SK-N-SH treated with all-trans-retinoic acid at 6 μM for 48 hours (cell line): ENCODE measurements at regions not wholly inside any gene's neighbourhood (a gene's known extent, or its start where the extent isn't known, plus 50 kb on each side); places are given as distances from the start of the nearest gene placed in this dataset.

Experiments used
- ATAC-seq: fragments of 200-7000 bp; cut with Tn5 transposase; 3 replicates; pipeline ENCODE4 v1.9.1; 2020; ENCODE audit warnings: mild to moderate bottlenecking, moderate library complexity
- ARNTL ChIP-seq: fragments of 450-650 bp; formaldehyde crosslinking; IDR thresholded peaks from 2 replicates; pipeline ENCODE4 v1.5.0; 2020; ENCODE audit warnings: low read depth, mild to moderate bottlenecking, moderate library complexity, borderline replicate concordance
- BACH2 ChIP-seq: fragments of 250-450 bp; sonication (Bioruptor Pico); IDR thresholded peaks from 2 replicates; pipeline ENCODE4 v1.9.0; 2021; ENCODE audit warnings: mild to moderate bottlenecking, borderline replicate concordance
- CSDC2 ChIP-seq: fragments of 250-450 bp; sonication (Bioruptor Pico); IDR thresholded peaks from 2 replicates; pipeline ENCODE4 v1.5.0; 2020; ENCODE audit warnings: mild to moderate bottlenecking, moderate library complexity
- CSRNP3 ChIP-seq: fragments of 250-450 bp; sonication (Bioruptor Pico); IDR thresholded peaks from 2 replicates; pipeline ENCODE4 v1.5.1; 2021; ENCODE audit warnings: mild to moderate bottlenecking, moderate library complexity
- ESRRG ChIP-seq: fragments of 250-450 bp; sonication (Bioruptor Pico); IDR thresholded peaks from 2 replicates; pipeline ENCODE4 v1.6.1; 2021; ENCODE audit warnings: mild to moderate bottlenecking
- GLIS3 ChIP-seq: fragments of 250-450 bp; sonication (Bioruptor Pico); IDR thresholded peaks from 2 replicates; pipeline ENCODE4 v1.5.0; 2020; ENCODE audit warnings: mild to moderate bottlenecking, moderate library complexity
- ISL1 ChIP-seq: fragments of 250-450 bp; sonication (Bioruptor Pico); IDR thresholded peaks from 2 replicates; pipeline ENCODE4 v2.1.2; 2022; ENCODE audit warnings: mild to moderate bottlenecking, moderate library complexity
- OSR1 ChIP-seq: fragments of 250-450 bp; sonication (Bioruptor Pico); IDR thresholded peaks from 2 replicates; pipeline ENCODE4 v1.8.0; 2022; ENCODE audit warnings: moderate library complexity, mild to moderate bottlenecking, inconsistent platforms
- PATZ1 ChIP-seq: fragments of 250-450 bp; sonication (Bioruptor Pico); IDR thresholded peaks from 2 replicates; pipeline ENCODE4 v1.8.0; 2020; ENCODE audit warnings: mild to moderate bottlenecking, moderate library complexity, borderline replicate concordance
- POU6F1 ChIP-seq: fragments of 250-450 bp; sonication (Bioruptor Pico); IDR thresholded peaks from 2 replicates; pipeline ENCODE4 v1.8.0; 2021; ENCODE audit warnings: low read depth, mild to moderate bottlenecking, moderate library complexity, borderline replicate concordance
- PPARA ChIP-seq: fragments of 250-450 bp; sonication (Bioruptor Pico); IDR thresholded peaks from 2 replicates; pipeline ENCODE4 v1.5.0; 2020; ENCODE audit warnings: mild to moderate bottlenecking, borderline replicate concordance
- RARB ChIP-seq: fragments of 250-450 bp; sonication (Bioruptor Pico); IDR thresholded peaks from 2 replicates; pipeline ENCODE4 v1.8.0; 2021; ENCODE audit warnings: mild to moderate bottlenecking, moderate library complexity
- SNAI2 ChIP-seq: fragments of 250-450 bp; sonication (Bioruptor Pico); IDR thresholded peaks from 2 replicates; pipeline ENCODE4 v1.5.0; 2020; ENCODE audit warnings: mild to moderate bottlenecking, moderate library complexity
- TOX ChIP-seq: fragments of 250-450 bp; sonication (Bioruptor Pico); IDR thresholded peaks from 2 replicates; pipeline ENCODE4 v1.8.0; 2021; ENCODE audit warnings: mild to moderate bottlenecking, moderate library complexity, borderline replicate concordance
- ZC3H10 ChIP-seq: fragments of 250-450 bp; sonication (Bioruptor Pico); IDR thresholded peaks from 2 replicates; pipeline ENCODE4 v1.5.1; 2021; ENCODE audit warnings: mild to moderate bottlenecking, moderate library complexity
- ZFP3 ChIP-seq: fragments of 250-450 bp; sonication (Bioruptor Pico); IDR thresholded peaks from 2 replicates; pipeline ENCODE4 v1.5.0; 2020; ENCODE audit warnings: mild to moderate bottlenecking, moderate library complexity
- ZNF565 ChIP-seq: fragments of 450-650 bp; formaldehyde crosslinking; conservative IDR thresholded peaks from 2 replicates; pipeline ENCODE4 v1.5.0; 2020; ENCODE audit warnings: low read depth, mild to moderate bottlenecking, moderate library complexity
- ZNF8 ChIP-seq: fragments of 450-650 bp; formaldehyde crosslinking; IDR thresholded peaks from 2 replicates; pipeline ENCODE4 v1.5.0; 2020; ENCODE audit warnings: mild to moderate bottlenecking, moderate library complexity
- TF ChIP-seq, protein P1 (sequence below): fragments of 250-450 bp; sonication (Bioruptor Pico); IDR thresholded peaks from 2 replicates; pipeline ENCODE4 v1.5.0; 2020; ENCODE audit warnings: mild to moderate bottlenecking, moderate library complexity
- TF ChIP-seq, protein P2 (sequence below): fragments of 250-450 bp; sonication (Bioruptor Pico); IDR thresholded peaks from 2 replicates; pipeline ENCODE4 v1.5.1; 2020; ENCODE audit warnings: low read depth, mild to moderate bottlenecking, moderate library complexity

DNA sequence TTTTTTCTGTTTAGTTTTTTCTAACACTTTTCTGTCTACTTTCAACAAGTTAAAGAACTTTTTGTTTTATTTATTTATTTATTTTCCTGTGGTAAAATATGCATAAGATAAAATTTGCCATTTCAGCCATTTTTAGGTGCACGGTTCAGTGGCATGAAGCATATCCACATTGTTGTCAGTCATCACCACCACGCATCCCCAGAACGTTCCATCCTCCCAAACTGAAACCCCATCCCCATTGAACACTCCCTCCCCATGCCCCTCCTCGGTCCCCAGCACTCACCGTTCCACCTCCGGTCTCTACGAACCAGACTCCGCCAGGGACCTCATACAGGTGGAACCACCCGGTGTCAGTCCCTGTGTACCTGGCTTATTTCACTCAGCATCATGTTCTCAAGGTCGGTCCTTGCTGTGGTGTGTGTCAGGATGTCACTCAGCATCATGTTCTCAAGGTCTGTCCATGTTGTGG, 118.1 kb downstream of the SIK1 start (continued):
- TF ChIP-seq, protein P1, sequence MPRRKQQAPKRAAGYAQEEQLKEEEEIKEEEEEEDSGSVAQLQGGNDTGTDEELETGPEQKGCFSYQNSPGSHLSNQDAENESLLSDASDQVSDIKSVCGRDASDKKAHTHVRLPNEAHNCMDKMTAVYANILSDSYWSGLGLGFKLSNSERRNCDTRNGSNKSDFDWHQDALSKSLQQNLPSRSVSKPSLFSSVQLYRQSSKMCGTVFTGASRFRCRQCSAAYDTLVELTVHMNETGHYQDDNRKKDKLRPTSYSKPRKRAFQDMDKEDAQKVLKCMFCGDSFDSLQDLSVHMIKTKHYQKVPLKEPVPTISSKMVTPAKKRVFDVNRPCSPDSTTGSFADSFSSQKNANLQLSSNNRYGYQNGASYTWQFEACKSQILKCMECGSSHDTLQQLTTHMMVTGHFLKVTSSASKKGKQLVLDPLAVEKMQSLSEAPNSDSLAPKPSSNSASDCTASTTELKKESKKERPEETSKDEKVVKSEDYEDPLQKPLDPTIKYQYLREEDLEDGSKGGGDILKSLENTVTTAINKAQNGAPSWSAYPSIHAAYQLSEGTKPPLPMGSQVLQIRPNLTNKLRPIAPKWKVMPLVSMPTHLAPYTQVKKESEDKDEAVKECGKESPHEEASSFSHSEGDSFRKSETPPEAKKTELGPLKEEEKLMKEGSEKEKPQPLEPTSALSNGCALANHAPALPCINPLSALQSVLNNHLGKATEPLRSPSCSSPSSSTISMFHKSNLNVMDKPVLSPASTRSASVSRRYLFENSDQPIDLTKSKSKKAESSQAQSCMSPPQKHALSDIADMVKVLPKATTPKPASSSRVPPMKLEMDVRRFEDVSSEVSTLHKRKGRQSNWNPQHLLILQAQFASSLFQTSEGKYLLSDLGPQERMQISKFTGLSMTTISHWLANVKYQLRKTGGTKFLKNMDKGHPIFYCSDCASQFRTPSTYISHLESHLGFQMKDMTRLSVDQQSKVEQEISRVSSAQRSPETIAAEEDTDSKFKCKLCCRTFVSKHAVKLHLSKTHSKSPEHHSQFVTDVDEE (CRISPR knock-in tag), result no peak
- TF ChIP-seq ISL1 (CRISPR knock-in tag), result no peak

GRCh38 chr21:43308101-43308814, 118.7 kb downstream of the SIK1 start:
- ATAC-seq, result no peak
- TF ChIP-seq ESRRG (CRISPR knock-in tag) (no peak), CSDC2 (CRISPR knock-in tag) (no peak), GLIS3 (CRISPR knock-in tag) (no peak), CSRNP3 (CRISPR knock-in tag) (no peak), SNAI2 (CRISPR knock-in tag) (no peak), POU6F1 (CRISPR knock-in tag) (no peak), OSR1 (CRISPR knock-in tag) (no peak), BACH2 (CRISPR knock-in tag) (no peak), ISL1 (CRISPR knock-in tag) (no peak), RARB (CRISPR knock-in tag) (no peak), PATZ1 (no peak), PPARA (CRISPR knock-in tag) (no peak), TOX (no peak), ZC3H10 (CRISPR knock-in tag) (no peak), ZNF565 (CRISPR knock-in tag) (no peak)
- TF ChIP-seq, protein P2, sequence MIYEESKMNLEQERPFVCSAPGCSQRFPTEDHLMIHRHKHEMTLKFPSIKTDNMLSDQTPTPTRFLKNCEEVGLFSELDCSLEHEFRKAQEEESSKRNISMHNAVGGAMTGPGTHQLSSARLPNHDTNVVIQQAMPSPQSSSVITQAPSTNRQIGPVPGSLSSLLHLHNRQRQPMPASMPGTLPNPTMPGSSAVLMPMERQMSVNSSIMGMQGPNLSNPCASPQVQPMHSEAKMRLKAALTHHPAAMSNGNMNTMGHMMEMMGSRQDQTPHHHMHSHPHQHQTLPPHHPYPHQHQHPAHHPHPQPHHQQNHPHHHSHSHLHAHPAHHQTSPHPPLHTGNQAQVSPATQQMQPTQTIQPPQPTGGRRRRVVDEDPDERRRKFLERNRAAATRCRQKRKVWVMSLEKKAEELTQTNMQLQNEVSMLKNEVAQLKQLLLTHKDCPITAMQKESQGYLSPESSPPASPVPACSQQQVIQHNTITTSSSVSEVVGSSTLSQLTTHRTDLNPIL (CRISPR knock-in tag), result no peak
- TF ChIP-seq, protein P1 (CRISPR knock-in tag), result no peak

DNA sequence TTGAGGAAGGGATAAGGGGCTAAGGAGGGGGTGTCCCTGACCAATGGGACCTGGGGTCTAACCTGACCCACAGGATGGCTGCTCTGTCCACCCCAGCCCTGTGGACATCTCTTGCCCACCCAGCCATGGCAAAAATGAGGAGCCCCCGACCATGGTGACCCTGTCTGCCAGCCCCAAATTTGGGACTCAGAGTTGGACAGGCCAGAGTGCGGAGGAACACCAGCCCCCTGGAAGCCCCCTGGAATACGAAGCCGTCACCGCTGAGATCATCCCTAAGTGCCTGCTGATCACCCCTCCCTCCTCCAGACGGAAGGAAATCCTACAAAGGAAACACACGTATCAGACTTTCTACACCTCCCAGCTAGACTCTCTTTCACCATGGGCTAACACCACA, 119.3 kb downstream of the SIK1 start:
- no peak for ATAC-seq
- no peak for TF ChIP-seq ZFP3
- TF ChIP-seq, protein P1 (CRISPR knock-in tag), result no peak
- TF ChIP-seq TOX, result no peak
- no peak for TF ChIP-seq BACH2 (CRISPR knock-in tag)
- TF ChIP-seq ZNF8 (CRISPR knock-in tag), result no peak
- no peak for TF ChIP-seq RARB (CRISPR knock-in tag)
- TF ChIP-seq ISL1 (CRISPR knock-in tag), result no peak
- no peak for TF ChIP-seq ESRRG (CRISPR knock-in tag)
- no peak for TF ChIP-seq SNAI2 (CRISPR knock-in tag)
- TF ChIP-seq ARNTL (CRISPR knock-in tag), result no peak
- TF ChIP-seq, protein P2 (CRISPR knock-in tag), result no peak
